ENCODE measurements at regions not wholly inside any gene's neighbourhood (a gene's known extent, or its start where the extent isn't known, plus 50 kb on each side); places are given as distances from the start of the nearest gene placed in this dataset.

DNA sequence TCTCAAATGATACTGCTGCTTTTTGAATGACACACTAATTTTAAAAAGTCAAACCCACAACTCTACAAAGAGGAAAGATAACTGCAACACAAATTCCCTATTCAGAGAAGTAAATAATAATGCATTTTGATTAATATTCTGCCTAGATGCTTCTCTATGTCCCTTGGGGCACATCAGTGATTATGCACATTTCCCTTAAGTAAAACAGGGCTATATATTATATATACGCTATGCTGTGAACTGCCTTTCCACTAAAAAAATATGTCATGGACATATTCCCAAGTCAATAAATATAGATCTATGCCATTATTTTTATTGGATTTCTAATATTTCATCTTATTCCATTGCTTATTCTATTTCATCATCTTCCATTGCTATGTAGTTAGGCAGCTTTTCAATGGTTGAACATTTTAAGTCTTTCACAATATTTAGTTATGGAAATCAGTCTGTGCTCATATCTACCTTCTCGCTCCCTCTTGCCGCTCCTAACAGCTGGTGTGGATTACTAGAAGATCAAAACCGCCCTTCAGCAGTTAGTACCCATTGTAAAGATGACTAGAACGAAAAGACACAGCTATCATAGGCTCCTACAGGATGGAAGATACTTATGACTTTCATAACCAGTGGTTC is 468.2 kb upstream of the GOT2 start:
- TF ChIP-seq, protein P1, sequence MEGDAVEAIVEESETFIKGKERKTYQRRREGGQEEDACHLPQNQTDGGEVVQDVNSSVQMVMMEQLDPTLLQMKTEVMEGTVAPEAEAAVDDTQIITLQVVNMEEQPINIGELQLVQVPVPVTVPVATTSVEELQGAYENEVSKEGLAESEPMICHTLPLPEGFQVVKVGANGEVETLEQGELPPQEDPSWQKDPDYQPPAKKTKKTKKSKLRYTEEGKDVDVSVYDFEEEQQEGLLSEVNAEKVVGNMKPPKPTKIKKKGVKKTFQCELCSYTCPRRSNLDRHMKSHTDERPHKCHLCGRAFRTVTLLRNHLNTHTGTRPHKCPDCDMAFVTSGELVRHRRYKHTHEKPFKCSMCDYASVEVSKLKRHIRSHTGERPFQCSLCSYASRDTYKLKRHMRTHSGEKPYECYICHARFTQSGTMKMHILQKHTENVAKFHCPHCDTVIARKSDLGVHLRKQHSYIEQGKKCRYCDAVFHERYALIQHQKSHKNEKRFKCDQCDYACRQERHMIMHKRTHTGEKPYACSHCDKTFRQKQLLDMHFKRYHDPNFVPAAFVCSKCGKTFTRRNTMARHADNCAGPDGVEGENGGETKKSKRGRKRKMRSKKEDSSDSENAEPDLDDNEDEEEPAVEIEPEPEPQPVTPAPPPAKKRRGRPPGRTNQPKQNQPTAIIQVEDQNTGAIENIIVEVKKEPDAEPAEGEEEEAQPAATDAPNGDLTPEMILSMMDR (IDR thresholded peaks at IDR 0.05): no peak
- TF ChIP-seq POLR2AphosphoS5 (IDR thresholded peaks at IDR 0.05; ENCODE audit: low read depth, low read length): no peak
- TF ChIP-seq, protein P2, sequence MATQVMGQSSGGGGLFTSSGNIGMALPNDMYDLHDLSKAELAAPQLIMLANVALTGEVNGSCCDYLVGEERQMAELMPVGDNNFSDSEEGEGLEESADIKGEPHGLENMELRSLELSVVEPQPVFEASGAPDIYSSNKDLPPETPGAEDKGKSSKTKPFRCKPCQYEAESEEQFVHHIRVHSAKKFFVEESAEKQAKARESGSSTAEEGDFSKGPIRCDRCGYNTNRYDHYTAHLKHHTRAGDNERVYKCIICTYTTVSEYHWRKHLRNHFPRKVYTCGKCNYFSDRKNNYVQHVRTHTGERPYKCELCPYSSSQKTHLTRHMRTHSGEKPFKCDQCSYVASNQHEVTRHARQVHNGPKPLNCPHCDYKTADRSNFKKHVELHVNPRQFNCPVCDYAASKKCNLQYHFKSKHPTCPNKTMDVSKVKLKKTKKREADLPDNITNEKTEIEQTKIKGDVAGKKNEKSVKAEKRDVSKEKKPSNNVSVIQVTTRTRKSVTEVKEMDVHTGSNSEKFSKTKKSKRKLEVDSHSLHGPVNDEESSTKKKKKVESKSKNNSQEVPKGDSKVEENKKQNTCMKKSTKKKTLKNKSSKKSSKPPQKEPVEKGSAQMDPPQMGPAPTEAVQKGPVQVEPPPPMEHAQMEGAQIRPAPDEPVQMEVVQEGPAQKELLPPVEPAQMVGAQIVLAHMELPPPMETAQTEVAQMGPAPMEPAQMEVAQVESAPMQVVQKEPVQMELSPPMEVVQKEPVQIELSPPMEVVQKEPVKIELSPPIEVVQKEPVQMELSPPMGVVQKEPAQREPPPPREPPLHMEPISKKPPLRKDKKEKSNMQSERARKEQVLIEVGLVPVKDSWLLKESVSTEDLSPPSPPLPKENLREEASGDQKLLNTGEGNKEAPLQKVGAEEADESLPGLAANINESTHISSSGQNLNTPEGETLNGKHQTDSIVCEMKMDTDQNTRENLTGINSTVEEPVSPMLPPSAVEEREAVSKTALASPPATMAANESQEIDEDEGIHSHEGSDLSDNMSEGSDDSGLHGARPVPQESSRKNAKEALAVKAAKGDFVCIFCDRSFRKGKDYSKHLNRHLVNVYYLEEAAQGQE (IDR thresholded peaks at IDR 0.05; ENCODE audit: insufficient read depth in 1 of 2, low read depth in 2 of 2, low read length in 1 of 2): no peak
- TF ChIP-seq SIN3A (IDR thresholded peaks at IDR 0.05; ENCODE audit: borderline replicate concordance, insufficient read depth, low read depth, low read length): no peak
- TF ChIP-seq TCF7L2 (IDR thresholded peaks at IDR 0.05; ENCODE audit: low read depth, low read length): no peak

Data from Panc1 (cell line).